Stimulated activated CD8-positive, alpha-beta memory T cell treated with anti-CD3 and anti-CD28 coated beads, Interleukin-12 subunit alpha, Interleukin-12 subunit beta, amount 100 ng/mL, for 24 hours (primary cell): ENCODE measurements at regions not wholly inside any gene's neighbourhood (a gene's known extent, or its start where the extent isn't known, plus 50 kb on each side); places are given as distances from the start of the nearest gene placed in this dataset.

Experiments
- DNase-seq: peaks from one replicate; pipeline ENCODE4 v3.0.0-alpha.2; 2020; ENCODE audit errors: extremely low read depth

- DNase-seq, result no peak
Observed at GRCh38 chr22:47248925-47249324, 486.5 kb downstream of the TBC1D22A start.

- DNase-seq, result no peak
Observed at GRCh38 chr22:47247579-47248240, 485.3 kb downstream of the TBC1D22A start.

GRCh38 chr22:47245786-47246185, 483.3 kb downstream of the TBC1D22A start:
- DNase-seq, result no peak

DNA sequence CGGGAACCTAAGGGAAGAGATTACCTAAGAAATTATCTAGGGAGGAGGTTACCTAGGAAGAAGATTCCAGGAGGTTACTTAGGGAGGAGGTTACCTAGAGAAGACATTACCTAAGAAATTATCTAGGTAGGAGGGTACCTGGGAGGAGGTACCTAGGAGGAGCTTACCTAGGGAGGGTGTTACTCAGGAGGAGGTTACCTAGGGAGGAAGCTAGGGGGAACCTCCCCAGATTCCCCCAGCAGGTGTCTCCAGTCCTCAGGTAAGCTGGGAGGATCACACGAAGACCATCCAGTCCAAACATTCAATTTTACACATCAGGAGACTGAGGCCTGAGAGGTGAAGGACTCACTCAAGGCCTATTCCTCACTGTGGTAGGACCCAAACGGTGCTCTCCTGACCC, 482.8 kb downstream of the TBC1D22A start:
- no peak for DNase-seq

DNA sequence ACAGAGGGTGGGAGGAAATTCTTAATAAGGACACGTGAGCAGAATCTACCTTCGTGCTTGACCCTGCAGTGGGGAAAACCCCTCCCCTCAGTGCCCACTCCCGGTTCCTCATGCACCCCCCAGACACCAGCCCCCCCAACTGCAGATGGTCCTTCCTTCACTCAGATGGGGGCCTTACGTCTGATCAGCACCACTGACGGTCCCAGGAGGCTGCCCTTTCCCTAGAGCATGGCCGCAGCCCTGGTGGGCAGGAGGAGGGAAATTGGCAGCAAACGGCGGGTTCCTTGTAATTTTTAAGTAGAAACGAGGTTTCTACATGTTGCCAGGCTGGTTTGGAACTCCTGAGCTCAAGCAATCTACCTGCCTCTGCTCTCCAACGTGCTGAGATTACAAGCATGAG, 477.7 kb downstream of the TBC1D22A start:
- DNase-seq, result no peak

GRCh38 chr22:47239474-47239860, 477.0 kb downstream of the TBC1D22A start:
- no peak for DNase-seq

- DNase-seq, result no peak
Observed at GRCh38 chr22:47238690-47239473, 476.4 kb downstream of the TBC1D22A start.

DNA sequence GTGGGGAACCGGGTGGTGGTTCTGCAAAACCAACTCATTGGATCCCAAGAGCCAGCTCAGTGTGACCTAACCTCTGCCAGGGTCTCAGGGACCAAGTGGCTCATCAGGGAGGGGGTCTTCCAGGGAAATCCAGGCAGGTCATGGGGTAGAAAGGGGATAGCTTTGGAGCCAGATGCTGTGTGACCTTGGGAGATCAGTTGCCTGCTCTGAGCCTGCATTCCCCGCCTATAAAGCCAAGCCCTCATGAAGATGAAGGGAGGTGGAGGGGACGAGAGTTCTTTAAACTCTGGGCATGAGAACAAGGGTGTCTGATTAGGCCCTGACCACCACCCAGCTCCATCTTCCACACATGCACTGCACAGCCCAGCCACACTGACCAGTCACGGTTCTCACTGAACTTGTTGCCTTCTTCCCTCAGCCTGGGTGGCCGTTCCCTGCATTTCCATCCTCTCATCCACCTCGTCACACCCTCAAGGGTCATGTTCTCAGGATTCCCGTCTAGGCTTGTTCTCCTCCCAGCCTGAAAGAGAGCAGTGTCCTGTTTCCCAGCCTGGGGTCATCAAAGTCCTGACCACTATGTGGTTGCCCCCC, 475.5 kb downstream of the TBC1D22A start:
- no peak for DNase-seq

- no peak for DNase-seq
Observed at GRCh38 chr22:47236718-47237117, 474.3 kb downstream of the TBC1D22A start.

DNA sequence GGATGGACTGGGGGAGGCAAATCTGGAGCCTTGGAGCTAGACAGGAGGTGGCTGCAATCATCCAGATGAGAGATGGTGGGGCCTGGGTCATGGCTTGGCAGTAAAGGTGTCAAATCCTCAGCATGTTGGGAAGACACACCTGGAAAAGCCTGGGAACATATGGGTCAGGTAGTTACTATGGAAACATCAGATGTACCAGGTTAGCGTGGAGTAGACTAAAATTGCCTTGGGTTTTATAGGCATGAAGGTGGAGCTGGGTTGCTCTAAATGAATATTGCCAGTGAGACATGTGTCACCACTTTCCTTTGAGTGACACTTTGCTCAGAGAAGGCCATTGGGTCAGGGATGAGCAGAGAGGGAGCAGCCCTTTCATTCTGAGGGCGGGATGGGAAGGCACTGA, 473.7 kb downstream of the TBC1D22A start:
- no peak for DNase-seq

GRCh38 chr22:47233316-47234243, 471.1 kb downstream of the TBC1D22A start:
- no peak for DNase-seq

DNA sequence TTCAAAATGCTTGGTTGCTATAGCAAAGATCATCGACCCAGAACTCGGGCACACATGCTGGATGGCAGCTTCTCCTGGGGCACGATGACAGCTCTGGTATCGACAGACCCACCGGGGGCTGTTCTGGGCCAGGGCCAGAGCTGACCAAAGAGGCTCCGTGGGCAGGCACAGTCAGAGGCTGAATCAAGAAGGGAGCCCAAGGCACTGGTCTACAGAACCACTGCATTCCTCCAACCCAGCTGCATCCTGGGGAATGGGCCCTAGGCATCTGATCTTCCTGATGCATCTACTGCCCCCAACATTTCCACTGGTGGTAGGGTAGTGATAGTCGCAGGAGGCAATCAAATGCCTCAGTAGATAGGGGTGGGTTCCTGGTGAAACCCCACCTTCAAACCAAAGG, 470.3 kb downstream of the TBC1D22A start:
- DNase-seq, result no peak

- DNase-seq, result no peak
Observed at GRCh38 chr22:47232197-47232596, 469.7 kb downstream of the TBC1D22A start.

GRCh38 chr22:47231759-47232158, 469.3 kb downstream of the TBC1D22A start:
- no peak for DNase-seq

DNA sequence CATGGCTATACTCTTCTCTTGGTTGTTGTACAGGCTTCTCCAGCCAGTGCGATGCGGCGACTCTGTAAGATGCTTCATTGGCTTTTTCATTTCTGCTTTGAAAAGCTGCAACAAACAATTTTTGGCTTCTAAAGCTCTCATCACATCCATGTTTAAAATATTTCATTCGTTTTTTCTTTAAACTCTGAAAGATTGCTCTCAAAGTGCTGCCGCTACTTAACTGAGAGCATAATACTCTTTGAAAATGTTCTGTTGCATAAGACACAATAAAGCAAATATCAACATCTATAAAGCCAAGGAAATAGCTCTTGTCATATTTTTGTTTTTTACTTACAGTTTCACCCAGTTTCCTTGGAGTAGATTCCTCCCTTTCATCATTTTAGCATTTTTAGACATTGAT, 468.3 kb downstream of the TBC1D22A start:
- no peak for DNase-seq

DNA sequence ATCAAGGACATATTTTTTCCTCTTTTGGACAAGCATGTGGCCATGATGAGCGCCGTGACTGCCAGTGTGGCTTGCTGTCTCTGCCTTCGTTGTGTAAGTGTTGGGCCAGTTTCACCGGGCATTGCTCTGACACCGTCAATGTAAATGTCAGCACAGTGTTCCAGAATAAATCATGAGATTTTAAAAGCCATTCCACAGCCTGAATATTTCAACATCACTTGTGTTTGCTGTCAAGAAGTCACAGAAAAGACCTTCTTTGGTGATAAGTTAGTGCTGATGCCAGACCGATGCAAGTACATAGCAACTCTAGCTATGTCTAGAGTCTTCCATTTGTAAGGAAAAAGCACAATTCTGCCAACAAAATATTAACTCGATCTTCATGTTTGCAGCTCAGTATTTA, 467.8 kb downstream of the TBC1D22A start:
- no peak for DNase-seq

GRCh38 chr22:47228767-47229166, 466.3 kb downstream of the TBC1D22A start:
- DNase-seq, result no peak

- DNase-seq, result no peak
Observed at GRCh38 chr22:47225931-47226633, 463.6 kb downstream of the TBC1D22A start.

- no peak for DNase-seq
Observed at GRCh38 chr22:47225080-47225930, 462.9 kb downstream of the TBC1D22A start.
